CD4-positive, CD25-positive, alpha-beta regulatory T cell (primary cell): ENCODE measurements at regions not wholly inside any gene's neighbourhood (a gene's known extent, or its start where the extent isn't known, plus 50 kb on each side); places are given as distances from the start of the nearest gene placed in this dataset.
A peak's percentile ranks its signal among the peaks of the same experiment; 100 is the strongest.

Experiments used
- ATAC-seq, 2 donors: fragments of 150-1000 bp; cut with Tn5 transposase; one replicate each; pipeline ENCODE4 v1.10.0; 2021; ENCODE audit warnings: low read depth in 2 of 2, moderate number of reproducible peaks in 2 of 2, moderate library complexity in 1 of 2
- DNase-seq, 3 donors: peaks; one replicate each; pipeline versions ENCODE4 v3.0.0 to v3.0.0-alpha.2; 2012 to 2022; ENCODE audit warnings: mixed read lengths in 1 of 3
- H3K27ac ChIP-seq: one replicate; pipeline ENCODE4 v1.7.0; 2013; ENCODE audit warnings: mild to moderate bottlenecking, low read length; ENCODE audit not compliant: insufficient read depth, poor library complexity, severe bottlenecking
- H3K27me3 ChIP-seq: one replicate; pipeline ENCODE4 v1.7.0; 2013; ENCODE audit warnings: low read length; ENCODE audit not compliant: control insufficient read depth, insufficient read depth
- H3K36me3 ChIP-seq: one replicate; pipeline ENCODE4 v1.7.0; 2013; ENCODE audit warnings: mild to moderate bottlenecking, low read length, moderate library complexity; ENCODE audit not compliant: control insufficient read depth, insufficient read depth
- H3K4me1 ChIP-seq: 2 replicates; pipeline ENCODE4 v1.7.0; 2013; ENCODE audit warnings: mild to moderate bottlenecking, low read length; ENCODE audit not compliant: insufficient read depth, control insufficient read depth, poor library complexity, severe bottlenecking
- H3K4me3 ChIP-seq: one replicate; pipeline ENCODE4 v1.7.0; 2013; ENCODE audit warnings: low read depth, mild to moderate bottlenecking, low read length, moderate library complexity
- H3K9me3 ChIP-seq, 2 experiments: 1 replicate in 1 of 2; 2 replicates in 1 of 2; pipeline ENCODE4 v1.7.0; 2013; ENCODE audit warnings: low read length in 2 of 2, mild to moderate bottlenecking in 1 of 2, moderate library complexity in 1 of 2; ENCODE audit not compliant: control insufficient read depth in 2 of 2
- H3K27ac Mint-ChIP-seq, 3 donors: one replicate each; pipeline ENCODE4 v1.8.0; 2020 to 2022; ENCODE audit warnings: mild to moderate bottlenecking in 3 of 3, mixed read lengths in 3 of 3, moderate library complexity in 2 of 3
- H3K27me3 Mint-ChIP-seq: one replicate; pipeline ENCODE4 v1.8.0; 2022; ENCODE audit warnings: mild to moderate bottlenecking, mixed read lengths
- H3K36me3 Mint-ChIP-seq: one replicate; pipeline ENCODE4 v1.8.0; 2020; ENCODE audit warnings: mixed read lengths
- H3K4me1 Mint-ChIP-seq, 4 donors: one replicate each; pipeline ENCODE4 v1.8.0; 2020 to 2022; ENCODE audit warnings: mixed read lengths in 4 of 4, mild to moderate bottlenecking in 1 of 4
- H3K4me3 Mint-ChIP-seq, 4 donors: one replicate each; pipeline ENCODE4 v1.8.0; 2020 to 2022; ENCODE audit warnings: mild to moderate bottlenecking in 4 of 4, mixed read lengths in 4 of 4, moderate library complexity in 3 of 4
- H3K9me3 Mint-ChIP-seq, 7 donors: one replicate each; pipeline ENCODE4 v1.8.0; 2020 to 2022; ENCODE audit warnings: mixed read lengths in 7 of 7, mild to moderate bottlenecking in 3 of 7, moderate library complexity in 2 of 7

- Mint-ChIP-seq H3K9me3 (no peaks in the 10 kb centered on the region), H3K27me3 (peaks cover 24% of the 10 kb centered on the region)
Measured at GRCh38 chr1:25050165-25050564, 120.1 kb upstream of the RUNX3 start.

GRCh38 chr1:25049190-25049589, 119.1 kb upstream of the RUNX3 start:
- Histone ChIP-seq H3K9me3 (no peaks in the 10 kb centered on the region), H3K4me1 (no peaks in the 10 kb centered on the region), H3K36me3 (no peaks in the 10 kb centered on the region), H3K4me3 (no peak overlapping the region), H3K27me3 (no peaks in the 10 kb centered on the region), H3K27ac (no peak overlapping the region)
- Mint-ChIP-seq H3K4me1 (no peaks in the 10 kb centered on the region), H3K27me3 (peaks cover 18% of the 10 kb centered on the region), H3K4me3 (no peak overlapping the region), H3K27ac (peak overlapping the region in 1 of 3 donors; percentile 36), H3K9me3 (no peaks in the 10 kb centered on the region), H3K36me3 (no peaks in the 10 kb centered on the region)
- ATAC-seq (no peak), DNase-seq (no peak)

More at GRCh38 chr1:25050165-25050564, 120.1 kb upstream of the RUNX3 start:
- no peaks in the 10 kb centered on the region for H3K4me1 ChIP-seq
- no peaks in the 10 kb centered on the region for H3K27me3 ChIP-seq
- ATAC-seq (no peak), DNase-seq (no peak)
- no peaks in the 10 kb centered on the region for H3K9me3 ChIP-seq
- Mint-ChIP-seq H3K4me3 (no peak overlapping the region), H3K27ac (no peak overlapping the region), H3K36me3 (no peaks in the 10 kb centered on the region), H3K4me1 (peaks cover 0 to 4% (median 0%) of the 10 kb centered on the region in 4 donors)
- no peak overlapping the region for H3K27ac ChIP-seq
- H3K36me3 ChIP-seq: no peaks in the 10 kb centered on the region
- no peak overlapping the region for H3K4me3 ChIP-seq

- Mint-ChIP-seq H3K9me3 (no peaks in the 10 kb centered on the region), H3K4me1 (peaks cover 0 to 3% (median 0%) of the 10 kb centered on the region in 4 donors), H3K27ac (peak overlapping the region in 1 of 3 donors; percentile 36), H3K27me3 (peaks cover 18% of the 10 kb centered on the region), H3K36me3 (no peaks in the 10 kb centered on the region), H3K4me3 (no peak overlapping the region)
- no peaks in the 10 kb centered on the region for H3K27me3 ChIP-seq
- no peaks in the 10 kb centered on the region for H3K4me1 ChIP-seq
- no peak overlapping the region for H3K27ac ChIP-seq
- no peaks in the 10 kb centered on the region for H3K9me3 ChIP-seq
- ATAC-seq (no peak), DNase-seq (no peak)
- no peak overlapping the region for H3K4me3 ChIP-seq
- H3K36me3 ChIP-seq: no peaks in the 10 kb centered on the region
Measured at GRCh38 chr1:25048728-25049127, 118.7 kb upstream of the RUNX3 start.

- H3K4me1 ChIP-seq: no peaks in the 10 kb centered on the region
- ATAC-seq (no peak), DNase-seq (no peak)
- peaks cover 0 to 3% (median 0%) of the 10 kb centered on the region in 4 donors for H3K4me1 Mint-ChIP-seq
- H3K9me3 ChIP-seq: no peaks in the 10 kb centered on the region
- H3K27ac Mint-ChIP-seq: no peak overlapping the region
- no peaks in the 10 kb centered on the region for H3K36me3 ChIP-seq
- H3K4me3 ChIP-seq: no peak overlapping the region
- peaks cover 14% of the 10 kb centered on the region for H3K27me3 Mint-ChIP-seq
- no peak overlapping the region for H3K4me3 Mint-ChIP-seq
- H3K27me3 ChIP-seq: no peaks in the 10 kb centered on the region
- H3K27ac ChIP-seq: no peak overlapping the region
- H3K9me3 Mint-ChIP-seq: no peaks in the 10 kb centered on the region
- H3K36me3 Mint-ChIP-seq: no peaks in the 10 kb centered on the region
Measured at GRCh38 chr1:25047506-25048240, 117.6 kb upstream of the RUNX3 start.

GRCh38 chr1:25046194-25046532, 116.1 kb upstream of the RUNX3 start:
- Mint-ChIP-seq H3K4me1 (peaks cover 0 to 3% (median 0%) of the 10 kb centered on the region in 4 donors), H3K4me3 (no peak overlapping the region), H3K9me3 (no peaks in the 10 kb centered on the region), H3K27ac (no peak overlapping the region), H3K36me3 (no peaks in the 10 kb centered on the region), H3K27me3 (peaks cover 6% of the 10 kb centered on the region)
- Histone ChIP-seq H3K27ac (no peak overlapping the region), H3K4me1 (no peaks in the 10 kb centered on the region), H3K4me3 (no peak overlapping the region), H3K9me3 (no peaks in the 10 kb centered on the region), H3K27me3 (no peaks in the 10 kb centered on the region), H3K36me3 (no peaks in the 10 kb centered on the region)
- DNase-seq (no peak), ATAC-seq (no peak)

- no peaks in the 10 kb centered on the region for H3K4me1 ChIP-seq
- H3K4me1 Mint-ChIP-seq: peaks cover 0 to 3% (median under 1%) of the 10 kb centered on the region in 4 donors
Measured at GRCh38 chr1:25045480-25046193, 115.6 kb upstream of the RUNX3 start.

GRCh38 chr1:25043228-25043580, 113.1 kb upstream of the RUNX3 start:
- Mint-ChIP-seq H3K27ac (no peak overlapping the region), H3K4me1 (peaks cover 0 to 7% (median 3%) of the 10 kb centered on the region in 4 donors), H3K4me3 (no peak overlapping the region), H3K36me3 (no peaks in the 10 kb centered on the region), H3K9me3 (no peaks in the 10 kb centered on the region), H3K27me3 (peaks cover 6% of the 10 kb centered on the region)
- H3K27me3 ChIP-seq: no peaks in the 10 kb centered on the region
- H3K9me3 ChIP-seq: no peaks in the 10 kb centered on the region
- no peaks in the 10 kb centered on the region for H3K4me1 ChIP-seq
- ATAC-seq (no peak), DNase-seq (no peak)
- H3K4me3 ChIP-seq: no peak overlapping the region
- H3K27ac ChIP-seq: no peak overlapping the region
- no peaks in the 10 kb centered on the region for H3K36me3 ChIP-seq

More at GRCh38 chr1:25045480-25046193, 115.6 kb upstream of the RUNX3 start:
- ATAC-seq (no peak), DNase-seq (no peak)
- H3K9me3 Mint-ChIP-seq: no peaks in the 10 kb centered on the region
- H3K36me3 Mint-ChIP-seq: no peaks in the 10 kb centered on the region
- H3K27me3 Mint-ChIP-seq: peaks cover 6% of the 10 kb centered on the region
- Histone ChIP-seq H3K4me3 (no peak overlapping the region), H3K27ac (no peak overlapping the region), H3K36me3 (no peaks in the 10 kb centered on the region), H3K9me3 (no peaks in the 10 kb centered on the region), H3K27me3 (no peaks in the 10 kb centered on the region)
- no peak overlapping the region for H3K4me3 Mint-ChIP-seq
- peak overlapping the region in 1 of 3 donors; percentile 26 for H3K27ac Mint-ChIP-seq
